PC-3 (cell line): ENCODE measurements at regions not wholly inside any gene's neighbourhood (a gene's known extent, or its start where the extent isn't known, plus 50 kb on each side); places are given as distances from the start of the nearest gene placed in this dataset.

ENCODE experiments used
- ATAC-seq: fragments of 200-7000 bp; cut with Tn5 transposase; 2 replicates; pipeline ENCODE4 v1.9.1; 2020; ENCODE audit warnings: mild to moderate bottlenecking, moderate library complexity
- BruUV-seq: library from RNA; stranded (reverse); fragments of 400-500 nt; replicated peaks from 2 replicates; lab custom pipeline; 2021; lab: Mats Ljungman, UMichigan
- CTCF ChIA-PET: fragments of 300-600 bp; sonication (Branson Sonifier 250); formaldehyde crosslinking; loops from one replicate; lab custom pipeline; 2022; ENCODE audit warnings: antibody characterized with exemption; lab: Charles Lee
- POLR2A ChIA-PET: fragments of 300-600 bp; sonication (Branson Sonifier 250); formaldehyde crosslinking; loops from one replicate; lab custom pipeline; 2022; ENCODE audit warnings: antibody characterized with exemption; ENCODE audit not compliant: unreplicated experiment; lab: Charles Lee
- DNase-seq: peaks from one replicate; pipeline ENCODE4 v3.0.0-alpha.2; 2015
- H2AFZ ChIP-seq: fragments of 300-600 bp; sonication (generic); 2 replicates; pipeline ENCODE4 v1.6.0; 2016; ENCODE audit warnings: antibody characterized with exemption, low read length
- H3F3A ChIP-seq: fragments of 300-600 bp; sonication (generic); one replicate; pipeline ENCODE4 v1.6.0; 2017; ENCODE audit warnings: antibody characterized with exemption, low read length, control low read depth, mild to moderate bottlenecking; ENCODE audit not compliant: unreplicated experiment
- H3K27ac ChIP-seq: fragments of 300-600 bp; sonication (generic); 2 replicates; pipeline ENCODE4 v1.5.1; 2016; ENCODE audit warnings: mild to moderate bottlenecking, low read length
- H3K27me3 ChIP-seq: fragments of 300-600 bp; sonication (generic); 2 replicates; pipeline ENCODE4 v1.6.1; 2016; ENCODE audit warnings: low read length, mixed read lengths
- H3K36me3 ChIP-seq: fragments of 300-600 bp; sonication (generic); 2 replicates; pipeline ENCODE4 v1.6.1; 2016; ENCODE audit warnings: low read depth, mixed run types, low read length, mixed read lengths
- H3K4me1 ChIP-seq: fragments of 300-600 bp; sonication (generic); 2 replicates; pipeline ENCODE4 v1.5.1; 2016; ENCODE audit warnings: low read length; ENCODE audit not compliant: insufficient read depth
- H3K4me2 ChIP-seq: fragments of 300-600 bp; sonication (generic); 2 replicates; pipeline ENCODE4 v1.6.0; 2016; ENCODE audit warnings: low read length
- H3K4me3 ChIP-seq: fragments of 300-600 bp; sonication (generic); 2 replicates; pipeline ENCODE4 v1.5.1; 2016; ENCODE audit warnings: mild to moderate bottlenecking, low read length, mixed read lengths
- H3K79me2 ChIP-seq: fragments of 300-600 bp; sonication (generic); 2 replicates; pipeline ENCODE4 v1.6.1; 2017; ENCODE audit warnings: low read length, mixed read lengths
- H3K9ac ChIP-seq: fragments of 300-600 bp; sonication (generic); 2 replicates; pipeline ENCODE4 v1.6.0; 2016; ENCODE audit warnings: mild to moderate bottlenecking, low read length
- H3K9me2 ChIP-seq: fragments of 300-600 bp; sonication (generic); replicated peaks from 2 replicates; pipeline ENCODE4 v1.6.1; 2016; ENCODE audit warnings: mixed run types, low read length, mixed read lengths
- H3K9me3 ChIP-seq: fragments of 300-600 bp; sonication (generic); 2 replicates; pipeline ENCODE4 v1.6.1; 2016; ENCODE audit warnings: low read length, mixed read lengths
- H4K20me1 ChIP-seq: fragments of 300-600 bp; sonication (generic); 2 replicates; pipeline ENCODE4 v1.6.1; 2016; ENCODE audit warnings: low read length, mixed read lengths
- EZH2 ChIP-seq: fragments of 300-600 bp; sonication (generic); IDR thresholded peaks from one replicate; pipeline ENCODE4 v1.6.1; 2017; ENCODE audit warnings: antibody characterized with exemption, mild to moderate bottlenecking, low read length; ENCODE audit not compliant: unreplicated experiment
- EZH2phosphoT487 ChIP-seq: fragments of 300-600 bp; sonication (generic); IDR thresholded peaks from 2 replicates; pipeline ENCODE4 v1.6.1; 2018; ENCODE audit warnings: mild to moderate bottlenecking, antibody characterized with exemption, low read length, borderline replicate concordance
- intact Hi-C: fragments of 100-400 bp; cut with micrococcal nuclease; formaldehyde crosslinking; loops from 2 replicates; pipeline ENCODE4 v1.9.0; 2023
- TF ChIP-seq, protein P1 (sequence below): fragments of 300-600 bp; sonication (generic); conservative IDR thresholded peaks from 2 replicates; pipeline ENCODE4 v1.5.1; 2017; ENCODE audit warnings: antibody characterized with exemption, low read depth, mild to moderate bottlenecking, low read length

DNA sequence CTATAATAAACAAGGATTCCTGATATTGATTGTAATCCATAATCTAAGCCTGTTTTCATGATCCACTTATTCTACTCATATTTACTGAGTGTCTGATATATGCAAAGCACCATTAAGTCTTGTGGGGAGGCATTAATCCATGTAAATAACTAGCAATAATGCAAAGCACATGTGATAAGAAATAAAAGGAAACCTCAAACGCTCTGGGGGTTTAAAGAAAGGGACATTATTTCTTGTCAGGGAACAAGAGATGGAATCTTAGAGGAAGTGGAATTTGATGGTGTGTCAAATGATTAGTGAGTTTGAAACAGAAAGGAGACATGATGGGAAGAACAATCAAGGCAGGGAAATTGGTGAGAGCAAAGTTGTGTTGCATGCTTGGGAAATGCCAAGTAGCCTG, 57.4 kb upstream of the FLT1 start:
- H3K4me3 ChIP-seq = no peak overlapping the region
- H3K9me3 ChIP-seq = no peaks in the 10 kb centered on the region
- H4K20me1 ChIP-seq = no peaks in the 10 kb centered on the region
- no peaks in the 10 kb centered on the region for H3K4me1 ChIP-seq
- POLR2A ChIA-PET = no interaction called here
- TF ChIP-seq EZH2phosphoT487 = no peak
- CTCF ChIA-PET = no interaction called here
- no peaks in the 10 kb centered on the region for H3K36me3 ChIP-seq
- BruUV-seq = no TSS peak
- ATAC-seq (no peak), DNase-seq (no peak)
- no peak overlapping the region for H3K27ac ChIP-seq
- no peaks in the 10 kb centered on the region for H3K9me2 ChIP-seq
- no peak overlapping the region for H3K4me2 ChIP-seq
- peaks cover 50% of the 10 kb centered on the region for H3K27me3 ChIP-seq
- intact Hi-C loops = no loop called here
- H3F3A ChIP-seq = no peaks in the 10 kb centered on the region
- no peak overlapping the region for H2AFZ ChIP-seq
- no peak overlapping the region for H3K9ac ChIP-seq
- no peaks in the 10 kb centered on the region for H3K79me2 ChIP-seq

DNA sequence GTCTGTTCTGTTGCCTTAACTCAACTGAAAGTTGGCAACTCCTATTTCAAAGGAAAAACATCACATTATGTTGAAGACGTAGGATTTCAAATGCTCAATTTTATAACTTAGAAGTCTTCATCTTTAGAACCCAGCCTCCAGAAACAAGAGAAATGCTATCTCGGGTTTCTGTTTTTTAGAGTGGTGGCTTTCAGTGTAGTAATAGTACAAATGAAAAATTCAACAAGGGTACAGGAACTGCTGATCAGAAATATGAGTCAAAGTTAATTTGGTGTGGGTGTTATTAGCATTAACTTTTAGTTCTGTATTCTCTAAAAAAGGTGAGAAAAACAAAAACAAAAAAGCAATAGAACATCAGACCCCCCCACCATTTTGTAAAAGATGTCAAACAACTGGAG, 56.6 kb upstream of the FLT1 start:
- ChIA-PET CTCF (no interaction called here), POLR2A (no interaction called here)
- H3K9me3 ChIP-seq = no peaks in the 10 kb centered on the region
- H3K4me1 ChIP-seq = no peaks in the 10 kb centered on the region
- no peak overlapping the region for H3K4me2 ChIP-seq
- H3K9ac ChIP-seq = no peak overlapping the region
- no peak for DNase-seq
- H3K9me2 ChIP-seq = no peaks in the 10 kb centered on the region
- no peaks in the 10 kb centered on the region for H4K20me1 ChIP-seq
- intact Hi-C loops = no loop called here
- H3K36me3 ChIP-seq = no peaks in the 10 kb centered on the region
- TF ChIP-seq EZH2phosphoT487 (no peak), EZH2 (no peak)
- TF ChIP-seq, protein P1, sequence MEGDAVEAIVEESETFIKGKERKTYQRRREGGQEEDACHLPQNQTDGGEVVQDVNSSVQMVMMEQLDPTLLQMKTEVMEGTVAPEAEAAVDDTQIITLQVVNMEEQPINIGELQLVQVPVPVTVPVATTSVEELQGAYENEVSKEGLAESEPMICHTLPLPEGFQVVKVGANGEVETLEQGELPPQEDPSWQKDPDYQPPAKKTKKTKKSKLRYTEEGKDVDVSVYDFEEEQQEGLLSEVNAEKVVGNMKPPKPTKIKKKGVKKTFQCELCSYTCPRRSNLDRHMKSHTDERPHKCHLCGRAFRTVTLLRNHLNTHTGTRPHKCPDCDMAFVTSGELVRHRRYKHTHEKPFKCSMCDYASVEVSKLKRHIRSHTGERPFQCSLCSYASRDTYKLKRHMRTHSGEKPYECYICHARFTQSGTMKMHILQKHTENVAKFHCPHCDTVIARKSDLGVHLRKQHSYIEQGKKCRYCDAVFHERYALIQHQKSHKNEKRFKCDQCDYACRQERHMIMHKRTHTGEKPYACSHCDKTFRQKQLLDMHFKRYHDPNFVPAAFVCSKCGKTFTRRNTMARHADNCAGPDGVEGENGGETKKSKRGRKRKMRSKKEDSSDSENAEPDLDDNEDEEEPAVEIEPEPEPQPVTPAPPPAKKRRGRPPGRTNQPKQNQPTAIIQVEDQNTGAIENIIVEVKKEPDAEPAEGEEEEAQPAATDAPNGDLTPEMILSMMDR = no peak
- H3K27ac ChIP-seq = no peak overlapping the region
- BruUV-seq = no TSS peak
- no peak overlapping the region for H2AFZ ChIP-seq
- H3K79me2 ChIP-seq = no peaks in the 10 kb centered on the region
- H3K27me3 ChIP-seq = peaks cover 53% of the 10 kb centered on the region
- H3K4me3 ChIP-seq = no peak overlapping the region
- H3F3A ChIP-seq = no peaks in the 10 kb centered on the region
- ATAC-seq = no peak

DNA sequence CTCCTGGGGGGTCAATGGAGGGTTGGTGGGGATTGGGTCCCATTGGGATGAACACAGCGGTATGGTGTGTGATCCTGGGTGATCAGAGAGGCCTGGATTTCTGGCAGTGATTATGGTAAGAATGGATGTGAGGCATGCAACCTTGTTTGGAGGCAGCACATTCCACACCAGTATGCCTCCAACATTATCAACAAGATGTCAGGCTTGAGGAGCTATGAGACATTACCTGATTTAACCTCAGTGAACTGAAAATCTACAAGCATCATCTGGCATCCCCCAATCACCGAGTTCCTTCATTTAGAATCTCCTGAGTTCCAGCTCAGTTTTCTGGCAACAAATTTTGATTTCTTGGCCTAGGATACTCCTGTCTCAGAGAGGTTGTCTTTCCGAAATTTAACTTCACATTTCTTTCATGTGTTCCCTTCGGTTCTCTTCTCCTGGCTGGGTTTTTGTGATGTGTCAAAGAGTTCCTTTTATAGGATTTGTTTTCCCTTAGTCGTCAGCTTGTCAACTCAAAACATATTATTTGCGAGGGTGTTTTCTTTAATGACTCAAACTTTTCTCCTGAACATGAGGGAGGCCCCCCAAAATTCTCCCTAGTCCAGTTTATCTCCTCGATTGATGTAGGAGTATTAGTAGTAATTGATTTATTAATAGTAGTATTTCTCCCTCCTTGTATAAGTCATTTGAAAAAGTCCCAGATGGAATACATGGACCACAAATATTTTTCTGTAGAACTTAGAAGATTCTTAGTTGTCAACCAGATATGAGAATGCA, 56.0 kb upstream of the FLT1 start:
- intact Hi-C loops = no loop called here
- peaks cover 53% of the 10 kb centered on the region for H3K27me3 ChIP-seq
- H3F3A ChIP-seq = no peaks in the 10 kb centered on the region
- DNase-seq = no peak
- POLR2A ChIA-PET = no interaction called here
- no peaks in the 10 kb centered on the region for H3K9me3 ChIP-seq
- CTCF ChIA-PET = no interaction called here
- H3K27ac ChIP-seq = no peak overlapping the region
- no peaks in the 10 kb centered on the region for H3K79me2 ChIP-seq
- no TSS peak for BruUV-seq
- no peaks in the 10 kb centered on the region for H4K20me1 ChIP-seq
- no peaks in the 10 kb centered on the region for H3K36me3 ChIP-seq
- no peak overlapping the region for H3K9ac ChIP-seq
- TF ChIP-seq, protein P1 = no peak
- TF ChIP-seq EZH2 = no peak
- TF ChIP-seq EZH2phosphoT487 = no peak
- no peaks in the 10 kb centered on the region for H3K9me2 ChIP-seq
- H3K4me3 ChIP-seq = no peak overlapping the region
- no peak overlapping the region for H2AFZ ChIP-seq
- H3K4me2 ChIP-seq = no peak overlapping the region
- ATAC-seq = no peak
- no peaks in the 10 kb centered on the region for H3K4me1 ChIP-seq
